SK-N-SH (cell line): ENCODE measurements at regions not wholly inside any gene's neighbourhood (a gene's known extent, or its start where the extent isn't known, plus 50 kb on each side); places are given as distances from the start of the nearest gene placed in this dataset.

Source experiments
- CTCF ChIA-PET: fragments of 300-600, 350-600 bp; formaldehyde crosslinking; extraction: SDS; loops from one replicate; lab custom pipeline; 2021; lab: Yijun Ruan, JAX
- POLR2A ChIA-PET: fragments of 350-600 bp; sonication (Branson Sonifier 250); formaldehyde crosslinking; extraction: SDS; loops from one replicate; lab custom pipeline; 2020; ENCODE audit warnings: antibody characterized with exemption, inconsistent platforms; lab: Yijun Ruan, JAX
- DNase-seq: peaks from one replicate; pipeline ENCODE4 v3.0.0; 2012
- H2AFZ ChIP-seq: fragments of 200-600 bp; sonication (generic); 2 replicates; pipeline ENCODE4 v1.8.1; 2016; ENCODE audit warnings: antibody characterized with exemption, mild to moderate bottlenecking, low read depth
- H3F3A ChIP-seq: fragments of 200-600 bp; sonication (generic); replicated peaks from 2 replicates; pipeline ENCODE3; 2016; ENCODE audit warnings: antibody characterized with exemption, mild to moderate bottlenecking; ENCODE audit not compliant: insufficient read depth
- H3K27ac ChIP-seq, 2 experiments: fragments of 200-500 bp in 1 of 2; fragments of 200-600 bp in 1 of 2; sonication (Bioruptor generic) in 1 of 2; sonication (generic), shearing (Covaris generic) in 1 of 2; 2 replicates each; pipeline versions ENCODE4 v1.5.1 to v1.6.1; 2014 to 2016; ENCODE audit warnings: low read depth in 2 of 2, inconsistent platforms in 1 of 2, low read length in 1 of 2, mild to moderate bottlenecking in 1 of 2, mixed read lengths in 1 of 2
- H3K27me3 ChIP-seq: fragments of 200-600 bp; sonication (generic), shearing (Covaris generic); 2 replicates; pipeline ENCODE4 v1.6.1; 2016; ENCODE audit warnings: mixed run types; ENCODE audit not compliant: insufficient read depth
- H3K36me3 ChIP-seq, 2 experiments: fragments of 200-500 bp in 1 of 2; fragments of 200-600 bp in 1 of 2; sonication (Bioruptor generic) in 1 of 2; sonication (generic) in 1 of 2; replicated peaks in 1 of 2; 2 replicates each; pipeline versions ENCODE3 to v1.5.1; 2014 to 2016; ENCODE audit warnings: low read length in 1 of 2, mild to moderate bottlenecking in 1 of 2; ENCODE audit not compliant: insufficient read depth in 2 of 2, control insufficient read depth in 1 of 2
- H3K4me1 ChIP-seq, 2 experiments: fragments of 200-500 bp in 1 of 2; fragments of 200-600 bp in 1 of 2; sonication (Bioruptor generic) in 1 of 2; sonication (generic), shearing (Covaris generic) in 1 of 2; 2 replicates each; pipeline versions ENCODE4 v1.5.1 to v1.6.1; 2014 to 2016; ENCODE audit warnings: low read depth in 1 of 2, low read length in 1 of 2, mixed run types in 1 of 2; ENCODE audit not compliant: insufficient read depth in 2 of 2, control insufficient read depth in 1 of 2
- H3K4me2 ChIP-seq: fragments of 200-600 bp; sonication (generic), shearing (Covaris generic); 2 replicates; pipeline ENCODE4 v1.6.1; 2017; ENCODE audit warnings: mixed run types
- H3K4me3 ChIP-seq, 2 experiments: fragments of 200-500 bp in 1 of 2; fragments of 200-600 bp in 1 of 2; sonication (Bioruptor generic) in 1 of 2; sonication (generic), shearing (Covaris generic) in 1 of 2; 2 replicates each; pipeline versions ENCODE4 v1.5.1 to v1.8.1; 2014 to 2016; ENCODE audit warnings: low read depth in 2 of 2, inconsistent platforms in 1 of 2, low read length in 1 of 2, mild to moderate bottlenecking in 1 of 2, mixed read lengths in 1 of 2, moderate library complexity in 1 of 2
- H3K79me2 ChIP-seq: fragments of 200-600 bp; sonication (generic); 2 replicates; pipeline ENCODE4 v1.8.1; 2017; ENCODE audit warnings: mild to moderate bottlenecking; ENCODE audit not compliant: insufficient read depth
- H3K9ac ChIP-seq: fragments of 200-600 bp; sonication (generic); 2 replicates; pipeline ENCODE4 v1.6.1; 2017; ENCODE audit warnings: mixed run types
- H3K9me2 ChIP-seq: fragments of 200-600 bp; sonication (generic); 2 replicates; pipeline ENCODE4 v1.6.1; 2017; ENCODE audit warnings: mixed run types
- H3K9me3 ChIP-seq: fragments of 200-600 bp; sonication (generic); 2 replicates; pipeline ENCODE4 v1.6.1; 2017; ENCODE audit warnings: mixed run types, mild to moderate bottlenecking, moderate library complexity
- H4K20me1 ChIP-seq: fragments of 200-600 bp; sonication (generic); 2 replicates; pipeline ENCODE4 v1.6.1; 2017; ENCODE audit warnings: mild to moderate bottlenecking, mixed run types; ENCODE audit not compliant: insufficient read depth
- FOXJ3 ChIP-seq: sonication (generic); formaldehyde crosslinking; IDR thresholded peaks from 2 replicates; pipeline ENCODE4 v1.5.1; 2020; ENCODE audit warnings: mild to moderate bottlenecking, missing genetic modification reagents
- FOXM1 ChIP-seq: IDR thresholded peaks from 2 replicates; pipeline ENCODE4 v1.4.0; 2012; ENCODE audit warnings: low read depth, mild to moderate bottlenecking
- GABPA ChIP-seq: IDR thresholded peaks from 2 replicates; pipeline ENCODE4 v1.4.0; 2012; ENCODE audit warnings: low read depth, mild to moderate bottlenecking
- IRF3 ChIP-seq: fragments of 150-350 bp; IDR thresholded peaks from 2 replicates; pipeline ENCODE4 v1.6.1; 2016; ENCODE audit warnings: mild to moderate bottlenecking, low read depth, low read length
- MAX ChIP-seq: IDR thresholded peaks from 2 replicates; pipeline ENCODE4 v1.4.0; 2012; ENCODE audit warnings: low read depth
- RAD21 ChIP-seq: IDR thresholded peaks from 2 replicates; pipeline ENCODE4 v1.6.1; 2012; ENCODE audit warnings: mild to moderate bottlenecking, low read length
- RFX5 ChIP-seq: IDR thresholded peaks from 2 replicates; pipeline ENCODE4 v1.6.1; 2012; ENCODE audit warnings: mild to moderate bottlenecking, improper control_type of control experiment, low read length
- SIN3A ChIP-seq: IDR thresholded peaks from 2 replicates; pipeline ENCODE4 v1.6.1; 2012; ENCODE audit warnings: low read depth, mild to moderate bottlenecking, low read length, moderate library complexity, borderline replicate concordance
- USF1 ChIP-seq: IDR thresholded peaks from 2 replicates; pipeline ENCODE4 v1.4.0; 2012; ENCODE audit warnings: low read depth, borderline replicate concordance
- USF2 ChIP-seq: fragments of 150-350 bp; IDR thresholded peaks from 2 replicates; pipeline ENCODE4 v1.6.1; 2017; ENCODE audit warnings: antibody characterized with exemption, low read length, low read depth, borderline replicate concordance
- WGBS: methylation state at CpG from one replicate; pipeline ENCODE4 v1.1.6; 2017; ENCODE audit warnings: low lambda C conversion rate; 5-methylcytosine and 5-hydroxymethylcytosine counted together
- TF ChIP-seq, protein P1 (sequence below): IDR thresholded peaks from 2 replicates; pipeline ENCODE4; 2012
- TF ChIP-seq, protein P2 (sequence below): fragments of 200-600 bp; sonication (generic); IDR thresholded peaks from 2 replicates; pipeline ENCODE4 v1.6.1; 2017; ENCODE audit warnings: antibody characterized with exemption, mild to moderate bottlenecking, moderate library complexity

DNA sequence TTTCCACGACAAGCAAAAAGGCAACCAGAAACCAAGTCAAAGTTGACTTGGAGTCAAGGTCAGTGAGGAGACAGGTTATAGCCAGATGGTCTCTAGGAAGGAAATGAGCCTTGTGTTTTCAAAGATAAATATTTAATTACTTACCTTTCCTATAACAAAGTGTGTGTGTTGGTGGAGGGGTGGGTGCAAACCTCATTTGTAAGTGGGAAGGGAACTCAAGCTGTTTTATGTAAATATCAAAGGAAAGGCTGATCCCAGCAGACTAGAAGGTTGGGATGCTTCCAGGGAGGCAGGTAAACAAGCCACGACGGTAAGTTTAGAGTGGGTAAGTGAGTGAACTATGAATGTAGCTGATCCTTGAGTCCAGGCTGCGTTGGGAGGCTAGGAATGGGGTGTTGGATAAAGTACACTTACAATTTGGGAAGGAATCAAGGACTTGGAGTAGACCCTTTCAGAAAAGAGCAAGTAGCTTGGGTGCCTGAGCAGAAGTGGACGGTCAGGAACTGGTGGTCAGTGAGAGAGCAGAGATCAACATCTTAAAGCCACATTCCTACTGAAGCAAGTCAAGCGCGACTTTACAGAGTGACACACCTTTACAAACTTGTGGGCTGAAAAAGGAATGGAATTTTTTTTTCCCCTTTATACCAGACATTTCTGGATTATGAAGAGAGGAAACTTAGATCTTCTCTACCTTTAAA lies 82.0 kb upstream of the TBL1XR1 start:
- Histone ChIP-seq H3K27ac (no peak overlapping the region), H3K79me2 (no peaks in the 10 kb centered on the region), H3K4me2 (no peak overlapping the region), H3K4me1 (no peaks in the 10 kb centered on the region; a peak in 1 of 4 replicates), H2AFZ (no peak overlapping the region), H3K9me2 (no peaks in the 10 kb centered on the region), H4K20me1 (no peaks in the 10 kb centered on the region), H3K27me3 (no peaks in the 10 kb centered on the region), H3K36me3 (no peaks in the 10 kb centered on the region), H3K9me3 (no peaks in the 10 kb centered on the region), H3K9ac (no peak overlapping the region), H3F3A (no peaks in the 10 kb centered on the region), H3K4me3 (no peak overlapping the region)
- POLR2A ChIA-PET: no interaction called here
- CTCF ChIA-PET: no interaction called here
- DNase-seq: no peak
- 83% methylated on average over 7 of the region's 7 CpGs for WGBS
- no peak for TF ChIP-seq SIN3A
- TF ChIP-seq USF1: no peak
- no peak for TF ChIP-seq GABPA
- TF ChIP-seq IRF3: no peak
- no peak for TF ChIP-seq FOXM1
- TF ChIP-seq USF2: no peak
- TF ChIP-seq, protein P1, sequence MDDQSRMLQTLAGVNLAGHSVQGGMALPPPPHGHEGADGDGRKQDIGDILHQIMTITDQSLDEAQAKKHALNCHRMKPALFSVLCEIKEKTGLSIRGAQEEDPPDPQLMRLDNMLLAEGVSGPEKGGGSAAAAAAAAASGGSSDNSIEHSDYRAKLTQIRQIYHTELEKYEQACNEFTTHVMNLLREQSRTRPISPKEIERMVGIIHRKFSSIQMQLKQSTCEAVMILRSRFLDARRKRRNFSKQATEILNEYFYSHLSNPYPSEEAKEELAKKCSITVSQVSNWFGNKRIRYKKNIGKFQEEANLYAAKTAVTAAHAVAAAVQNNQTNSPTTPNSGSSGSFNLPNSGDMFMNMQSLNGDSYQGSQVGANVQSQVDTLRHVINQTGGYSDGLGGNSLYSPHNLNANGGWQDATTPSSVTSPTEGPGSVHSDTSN: no peak
- TF ChIP-seq, protein P2, sequence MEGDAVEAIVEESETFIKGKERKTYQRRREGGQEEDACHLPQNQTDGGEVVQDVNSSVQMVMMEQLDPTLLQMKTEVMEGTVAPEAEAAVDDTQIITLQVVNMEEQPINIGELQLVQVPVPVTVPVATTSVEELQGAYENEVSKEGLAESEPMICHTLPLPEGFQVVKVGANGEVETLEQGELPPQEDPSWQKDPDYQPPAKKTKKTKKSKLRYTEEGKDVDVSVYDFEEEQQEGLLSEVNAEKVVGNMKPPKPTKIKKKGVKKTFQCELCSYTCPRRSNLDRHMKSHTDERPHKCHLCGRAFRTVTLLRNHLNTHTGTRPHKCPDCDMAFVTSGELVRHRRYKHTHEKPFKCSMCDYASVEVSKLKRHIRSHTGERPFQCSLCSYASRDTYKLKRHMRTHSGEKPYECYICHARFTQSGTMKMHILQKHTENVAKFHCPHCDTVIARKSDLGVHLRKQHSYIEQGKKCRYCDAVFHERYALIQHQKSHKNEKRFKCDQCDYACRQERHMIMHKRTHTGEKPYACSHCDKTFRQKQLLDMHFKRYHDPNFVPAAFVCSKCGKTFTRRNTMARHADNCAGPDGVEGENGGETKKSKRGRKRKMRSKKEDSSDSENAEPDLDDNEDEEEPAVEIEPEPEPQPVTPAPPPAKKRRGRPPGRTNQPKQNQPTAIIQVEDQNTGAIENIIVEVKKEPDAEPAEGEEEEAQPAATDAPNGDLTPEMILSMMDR: no peak
- no peak for TF ChIP-seq FOXJ3 (CRISPR knock-in tag)
- TF ChIP-seq MAX: no peak
- TF ChIP-seq RFX5: no peak
- TF ChIP-seq RAD21: no peak
